Esophagus muscularis mucosa (tissue), 4 donors: ENCODE measurements at regions not wholly inside any gene's neighbourhood (a gene's known extent, or its start where the extent isn't known, plus 50 kb on each side); places are given as distances from the start of the nearest gene placed in this dataset.

Source experiments
- EP300 ChIP-seq: sonication (generic); formaldehyde crosslinking; IDR thresholded peaks from one replicate; pipeline ENCODE4 v1.6.1; 2017; ENCODE audit warnings: antibody characterized with exemption
- POLR2AphosphoS5 ChIP-seq, 2 donors: sonication (generic); formaldehyde crosslinking; IDR thresholded peaks; one replicate each; pipeline ENCODE4 v1.6.1; 2017; ENCODE audit warnings: antibody characterized with exemption in 2 of 2
- TF ChIP-seq, protein P1 (sequence below), 3 experiments: fragments of 200-600 bp in 2 of 3; fragments of 450-650 bp in 1 of 3; sonication (generic) in 2 of 3; IDR thresholded peaks; one replicate each; pipeline ENCODE4 v1.5.1; 2017 to 2019; ENCODE audit warnings: antibody characterized with exemption in 3 of 3, mild to moderate bottlenecking in 2 of 3, moderate library complexity in 1 of 3

DNA sequence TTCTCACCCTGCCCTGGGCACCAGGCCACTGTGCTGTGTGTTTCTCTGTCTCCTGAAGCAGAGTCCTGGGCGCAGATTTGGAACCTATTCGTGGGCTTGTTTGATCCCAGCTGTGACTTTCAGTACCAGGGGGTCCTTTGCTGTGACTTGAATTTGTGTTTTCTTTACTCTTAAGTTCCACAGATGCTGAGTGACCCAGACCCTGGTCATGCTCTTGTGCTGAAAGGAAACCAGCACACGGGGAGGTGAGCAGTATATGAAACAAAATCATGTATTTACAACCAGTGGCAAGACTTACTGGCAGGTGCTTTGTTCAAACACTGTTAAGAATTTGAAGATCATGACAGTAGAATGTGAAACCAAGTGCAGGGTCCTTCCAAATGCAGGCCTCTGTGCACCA, 89.2 kb upstream of the PRSS58 start:
- TF ChIP-seq POLR2AphosphoS5 (IDR thresholded peaks at IDR 0.05) (no peak), EP300 (no peak)
- TF ChIP-seq, protein P1, sequence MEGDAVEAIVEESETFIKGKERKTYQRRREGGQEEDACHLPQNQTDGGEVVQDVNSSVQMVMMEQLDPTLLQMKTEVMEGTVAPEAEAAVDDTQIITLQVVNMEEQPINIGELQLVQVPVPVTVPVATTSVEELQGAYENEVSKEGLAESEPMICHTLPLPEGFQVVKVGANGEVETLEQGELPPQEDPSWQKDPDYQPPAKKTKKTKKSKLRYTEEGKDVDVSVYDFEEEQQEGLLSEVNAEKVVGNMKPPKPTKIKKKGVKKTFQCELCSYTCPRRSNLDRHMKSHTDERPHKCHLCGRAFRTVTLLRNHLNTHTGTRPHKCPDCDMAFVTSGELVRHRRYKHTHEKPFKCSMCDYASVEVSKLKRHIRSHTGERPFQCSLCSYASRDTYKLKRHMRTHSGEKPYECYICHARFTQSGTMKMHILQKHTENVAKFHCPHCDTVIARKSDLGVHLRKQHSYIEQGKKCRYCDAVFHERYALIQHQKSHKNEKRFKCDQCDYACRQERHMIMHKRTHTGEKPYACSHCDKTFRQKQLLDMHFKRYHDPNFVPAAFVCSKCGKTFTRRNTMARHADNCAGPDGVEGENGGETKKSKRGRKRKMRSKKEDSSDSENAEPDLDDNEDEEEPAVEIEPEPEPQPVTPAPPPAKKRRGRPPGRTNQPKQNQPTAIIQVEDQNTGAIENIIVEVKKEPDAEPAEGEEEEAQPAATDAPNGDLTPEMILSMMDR (IDR thresholded peaks at IDR 0.05), result no peak
